ENCODE measurements at regions not wholly inside any gene's neighbourhood (a gene's known extent, or its start where the extent isn't known, plus 50 kb on each side); places are given as distances from the start of the nearest gene placed in this dataset.

DNA sequence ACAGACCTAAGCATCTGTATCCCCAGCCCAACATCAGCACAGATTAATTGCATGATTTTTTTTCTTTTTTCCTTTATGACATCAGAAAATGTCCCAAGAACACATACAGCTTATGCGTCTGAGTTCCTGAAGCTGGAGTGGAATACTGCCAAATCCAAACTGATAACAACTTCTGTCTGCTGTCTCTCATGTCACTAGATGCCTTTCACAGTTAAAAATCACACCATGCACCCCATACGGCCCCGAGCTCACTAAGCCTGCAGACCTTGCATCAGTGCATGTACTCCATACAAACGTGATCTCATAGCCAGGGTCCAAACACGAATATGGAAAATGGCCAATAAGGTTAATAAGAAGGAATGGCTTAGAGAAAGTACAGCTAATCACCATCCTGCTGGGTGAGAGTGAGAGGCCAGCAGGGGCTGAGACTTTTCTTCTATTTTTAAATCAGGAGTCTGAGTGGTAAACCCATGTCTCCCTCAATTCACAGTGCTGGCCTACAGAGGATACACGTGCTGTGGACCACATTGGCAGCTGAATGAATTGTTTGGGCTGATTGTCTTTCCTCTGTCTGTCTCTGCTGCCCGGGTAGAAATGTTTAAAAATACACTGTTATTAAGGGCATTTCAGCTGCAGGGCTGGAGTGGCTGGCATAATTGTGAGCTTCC, 350.6 kb upstream of the RAG2 start:
- TF ChIP-seq, protein P1, sequence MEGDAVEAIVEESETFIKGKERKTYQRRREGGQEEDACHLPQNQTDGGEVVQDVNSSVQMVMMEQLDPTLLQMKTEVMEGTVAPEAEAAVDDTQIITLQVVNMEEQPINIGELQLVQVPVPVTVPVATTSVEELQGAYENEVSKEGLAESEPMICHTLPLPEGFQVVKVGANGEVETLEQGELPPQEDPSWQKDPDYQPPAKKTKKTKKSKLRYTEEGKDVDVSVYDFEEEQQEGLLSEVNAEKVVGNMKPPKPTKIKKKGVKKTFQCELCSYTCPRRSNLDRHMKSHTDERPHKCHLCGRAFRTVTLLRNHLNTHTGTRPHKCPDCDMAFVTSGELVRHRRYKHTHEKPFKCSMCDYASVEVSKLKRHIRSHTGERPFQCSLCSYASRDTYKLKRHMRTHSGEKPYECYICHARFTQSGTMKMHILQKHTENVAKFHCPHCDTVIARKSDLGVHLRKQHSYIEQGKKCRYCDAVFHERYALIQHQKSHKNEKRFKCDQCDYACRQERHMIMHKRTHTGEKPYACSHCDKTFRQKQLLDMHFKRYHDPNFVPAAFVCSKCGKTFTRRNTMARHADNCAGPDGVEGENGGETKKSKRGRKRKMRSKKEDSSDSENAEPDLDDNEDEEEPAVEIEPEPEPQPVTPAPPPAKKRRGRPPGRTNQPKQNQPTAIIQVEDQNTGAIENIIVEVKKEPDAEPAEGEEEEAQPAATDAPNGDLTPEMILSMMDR (conservative IDR thresholded peaks at IDR 0.05; ENCODE audit: low read length) = no peak
- no peak for TF ChIP-seq EZH2phosphoT487 (IDR thresholded peaks at IDR 0.05; ENCODE audit: borderline replicate concordance, low read depth, low read length)

All from OCI-LY7 (cell line).